Suprapubic skin (tissue), 4 donors: ENCODE measurements at regions not wholly inside any gene's neighbourhood (a gene's known extent, or its start where the extent isn't known, plus 50 kb on each side); places are given as distances from the start of the nearest gene placed in this dataset.
A peak's percentile ranks its signal among the peaks of the same experiment; 100 is the strongest.
"Not testable (repeated sequence)": the region's sequence is repeated elsewhere in the genome, so short reads cannot be mapped to it uniquely, and the experiment has no call there.

ENCODE experiments used
- DNase-seq, 2 donors: peaks; one replicate each; pipeline ENCODE4 v3.0.0-alpha.2; 2019; ENCODE audit warnings: low spot score in 2 of 2
- H3K27ac ChIP-seq: fragments of 200-600 bp; sonication (generic); one replicate; pipeline ENCODE4 v1.5.1; 2019
- H3K27me3 ChIP-seq: fragments of 200-600 bp; sonication (generic); one replicate; pipeline ENCODE4 v1.5.1; 2019
- H3K36me3 ChIP-seq: fragments of 200-600 bp; sonication (generic); one replicate; pipeline ENCODE4 v1.5.1; 2019
- H3K4me1 ChIP-seq: fragments of 200-600 bp; sonication (generic); one replicate; pipeline ENCODE4 v1.5.1; 2019
- H3K4me3 ChIP-seq: fragments of 200-600 bp; sonication (generic); one replicate; pipeline ENCODE4 v1.5.1; 2019; ENCODE audit warnings: mild to moderate bottlenecking
- H3K9me3 ChIP-seq: fragments of 200-600 bp; sonication (generic); one replicate; pipeline ENCODE4 v1.5.1; 2019
- CTCF ChIP-seq, 2 donors: fragments of 200-600 bp in 1 of 2; fragments of 450-650 bp in 1 of 2; sonication (generic) in 1 of 2; IDR thresholded peaks; one replicate each; pipeline ENCODE4 v1.5.1; 2016 to 2019; ENCODE audit warnings: antibody characterized with exemption in 2 of 2, mild to moderate bottlenecking in 1 of 2, moderate library complexity in 1 of 2
- EP300 ChIP-seq: sonication (generic); formaldehyde crosslinking; IDR thresholded peaks from one replicate; pipeline ENCODE4 v1.6.1; 2017; ENCODE audit warnings: antibody characterized with exemption
- POLR2A ChIP-seq, 2 donors: fragments of 450-650 bp; IDR thresholded peaks; one replicate each; pipeline ENCODE4 v1.6.1; 2017; ENCODE audit warnings: antibody characterized with exemption in 2 of 2, mild to moderate bottlenecking in 2 of 2, moderate library complexity in 2 of 2
- POLR2AphosphoS5 ChIP-seq, 3 donors: sonication (generic); formaldehyde crosslinking; IDR thresholded peaks; one replicate each; pipeline ENCODE4 v1.6.1; 2017; ENCODE audit warnings: antibody characterized with exemption in 3 of 3
- WGBS: methylation state at CpG from one replicate; pipeline ENCODE4 v1.1.5; 2018; 5-methylcytosine and 5-hydroxymethylcytosine counted together

GRCh38 chr7:73954181-73954580 lies 73.8 kb upstream of the ELN start:
- no peak for DNase-seq
- Histone ChIP-seq H3K4me3 (no peak overlapping the region), H3K4me1 (no peaks in the 10 kb centered on the region), H3K36me3 (no peaks in the 10 kb centered on the region), H3K27ac (no peak overlapping the region), H3K9me3 (peaks cover under 1% of the 10 kb centered on the region), H3K27me3 (no peaks in the 10 kb centered on the region)
- no peak for TF ChIP-seq POLR2AphosphoS5 (IDR thresholded peaks at IDR 0.05)
- TF ChIP-seq CTCF (IDR thresholded peaks at IDR 0.05): no peak
- no peak for TF ChIP-seq POLR2A (IDR thresholded peaks at IDR 0.05)
- no peak for TF ChIP-seq EP300
- 55% methylated on average over 2 of the region's 3 CpGs for WGBS

- no peaks in the 10 kb centered on the region for H3K9me3 ChIP-seq
- H3K27ac ChIP-seq: no peak overlapping the region
- no peak overlapping the region for H3K4me3 ChIP-seq
- no peaks in the 10 kb centered on the region for H3K27me3 ChIP-seq
- TF ChIP-seq POLR2AphosphoS5 (IDR thresholded peaks at IDR 0.05) (no peak), POLR2A (IDR thresholded peaks at IDR 0.05) (no peak), CTCF (IDR thresholded peaks at IDR 0.05) (no peak), EP300 (no peak)
- no peaks in the 10 kb centered on the region for H3K4me1 ChIP-seq
- 94% methylated on average over 2 of the region's 2 CpGs for WGBS
- no peak for DNase-seq
- H3K36me3 ChIP-seq: no peaks in the 10 kb centered on the region
Observed at GRCh38 chr7:73954861-73955260, 73.1 kb upstream of the ELN start.

GRCh38 chr7:73960548-73960947 lies 67.4 kb upstream of the ELN start:
- TF ChIP-seq CTCF (IDR thresholded peaks at IDR 0.05) (no peak), POLR2A (IDR thresholded peaks at IDR 0.05) (no peak), EP300 (no peak), POLR2AphosphoS5 (IDR thresholded peaks at IDR 0.05) (no peak)
- H3K27me3 ChIP-seq: no peaks in the 10 kb centered on the region
- no peak for DNase-seq
- no peaks in the 10 kb centered on the region for H3K36me3 ChIP-seq
- no peaks in the 10 kb centered on the region for H3K4me1 ChIP-seq
- H3K27ac ChIP-seq: no peak overlapping the region
- WGBS: 80% methylated on average over 3 of the region's 3 CpGs
- H3K4me3 ChIP-seq: no peak overlapping the region
- H3K9me3 ChIP-seq: peaks cover 13% of the 10 kb centered on the region

GRCh38 chr7:73961991-73962390 lies 66.0 kb upstream of the ELN start:
- H3K27ac ChIP-seq, H3K4me3 ChIP-seq, H3K27me3 ChIP-seq, H3K36me3 ChIP-seq, H3K4me1 ChIP-seq, DNase-seq: not testable (repeated sequence)
- 84% methylated on average over 9 of the region's 9 CpGs for WGBS
- H3K9me3 ChIP-seq: peaks cover 13% of the 10 kb centered on the region

GRCh38 chr7:73963252-73963822 lies 64.6 kb upstream of the ELN start:
- Histone ChIP-seq H3K27ac (no peak overlapping the region), H3K4me1 (no peaks in the 10 kb centered on the region), H3K27me3 (no peaks in the 10 kb centered on the region), H3K4me3 (no peak overlapping the region), H3K36me3 (no peaks in the 10 kb centered on the region), H3K9me3 (peaks cover 13% of the 10 kb centered on the region)
- no peak for DNase-seq
- WGBS: 90% methylated on average over 2 of the region's 2 CpGs
- no peak for TF ChIP-seq EP300
- TF ChIP-seq POLR2AphosphoS5 (IDR thresholded peaks at IDR 0.05): no peak
- no peak for TF ChIP-seq CTCF (IDR thresholded peaks at IDR 0.05)
- TF ChIP-seq POLR2A (IDR thresholded peaks at IDR 0.05): no peak

GRCh38 chr7:73964786-73965185 lies 63.2 kb upstream of the ELN start:
- H3K27ac ChIP-seq: no peak overlapping the region
- H3K4me3 ChIP-seq: no peak overlapping the region
- H3K9me3 ChIP-seq: peaks cover 13% of the 10 kb centered on the region
- peak in 1 of 2 donors; percentile 24 for DNase-seq
- H3K4me1 ChIP-seq: no peaks in the 10 kb centered on the region
- no peaks in the 10 kb centered on the region for H3K36me3 ChIP-seq
- WGBS: 96% methylated on average over 3 of the region's 4 CpGs
- H3K27me3 ChIP-seq: no peaks in the 10 kb centered on the region
- TF ChIP-seq EP300 (no peak), CTCF (IDR thresholded peaks at IDR 0.05) (no peak), POLR2A (IDR thresholded peaks at IDR 0.05) (no peak), POLR2AphosphoS5 (IDR thresholded peaks at IDR 0.05) (no peak)
